ENCODE measurements at regions not wholly inside any gene's neighbourhood (a gene's known extent, or its start where the extent isn't known, plus 50 kb on each side); places are given as distances from the start of the nearest gene placed in this dataset.
A peak's percentile ranks its signal among the peaks of the same experiment; 100 is the strongest.

GRCh38 chr9:2967766-2968165, 123.9 kb upstream of the PUM3 start:
- Mint-ChIP-seq H3K4me3 (no peak overlapping the region), H3K4me1 (ENCODE audit: unreplicated experiment) (peaks cover 30% of the 10 kb centered on the region), H3K27me3 (no peaks in the 10 kb centered on the region), H3K9me3 (no peaks in the 10 kb centered on the region), H3K27ac (no peak overlapping the region), H3K36me3 (peaks cover 10% of the 10 kb centered on the region)
- no peak for TF ChIP-seq CTCF (conservative IDR thresholded peaks at IDR 0.05)
- no peak for DNase-seq (ENCODE audit: extremely low spot score, unreplicated experiment)

GRCh38 chr9:2966565-2967300, 122.8 kb upstream of the PUM3 start:
- peak overlapping the region; percentile 46 for H3K27ac Mint-ChIP-seq
- peaks cover 39% of the 10 kb centered on the region for H3K4me1 Mint-ChIP-seq (ENCODE audit: unreplicated experiment)
- DNase-seq (ENCODE audit: extremely low spot score, unreplicated experiment) = no peak
- H3K9me3 Mint-ChIP-seq = no peaks in the 10 kb centered on the region
- TF ChIP-seq CTCF (conservative IDR thresholded peaks at IDR 0.05) = no peak
- H3K27me3 Mint-ChIP-seq = no peaks in the 10 kb centered on the region
- peak overlapping the region; percentile 62 for H3K4me3 Mint-ChIP-seq
- H3K36me3 Mint-ChIP-seq = peaks cover 3% of the 10 kb centered on the region

- Mint-ChIP-seq H3K36me3 (no peaks in the 10 kb centered on the region), H3K9me3 (no peaks in the 10 kb centered on the region), H3K4me3 (no peak overlapping the region), H3K4me1 (ENCODE audit: unreplicated experiment) (peaks cover 39% of the 10 kb centered on the region), H3K27ac (no peak overlapping the region), H3K27me3 (no peaks in the 10 kb centered on the region)
- DNase-seq (ENCODE audit: extremely low spot score, unreplicated experiment) = no peak
- TF ChIP-seq CTCF (conservative IDR thresholded peaks at IDR 0.05) = no peak
Measured at GRCh38 chr9:2964470-2964869, 120.6 kb upstream of the PUM3 start.

- Mint-ChIP-seq H3K4me1 (ENCODE audit: unreplicated experiment) (peaks cover 39% of the 10 kb centered on the region), H3K4me3 (peak overlapping the region; percentile 54), H3K27ac (peak overlapping the region; percentile 91), H3K9me3 (no peaks in the 10 kb centered on the region), H3K36me3 (no peaks in the 10 kb centered on the region), H3K27me3 (no peaks in the 10 kb centered on the region)
- DNase-seq (ENCODE audit: extremely low spot score, unreplicated experiment) = no peak
- TF ChIP-seq CTCF (conservative IDR thresholded peaks at IDR 0.05) = no peak
Measured at GRCh38 chr9:2963307-2963706, 119.4 kb upstream of the PUM3 start.

GRCh38 chr9:2962471-2963172, 118.7 kb upstream of the PUM3 start:
- Mint-ChIP-seq H3K4me3 (peak overlapping the region; percentile 54), H3K4me1 (ENCODE audit: unreplicated experiment) (peaks cover 39% of the 10 kb centered on the region), H3K36me3 (no peaks in the 10 kb centered on the region), H3K9me3 (no peaks in the 10 kb centered on the region), H3K27me3 (peaks cover 2% of the 10 kb centered on the region), H3K27ac (peak overlapping the region; percentile 91)
- no peak for DNase-seq (ENCODE audit: extremely low spot score, unreplicated experiment)
- TF ChIP-seq CTCF (conservative IDR thresholded peaks at IDR 0.05) = no peak
